ENCODE measurements at regions not wholly inside any gene's neighbourhood (a gene's known extent, or its start where the extent isn't known, plus 50 kb on each side); places are given as distances from the start of the nearest gene placed in this dataset.
A peak's percentile ranks its signal among the peaks of the same experiment; 100 is the strongest.

DNA sequence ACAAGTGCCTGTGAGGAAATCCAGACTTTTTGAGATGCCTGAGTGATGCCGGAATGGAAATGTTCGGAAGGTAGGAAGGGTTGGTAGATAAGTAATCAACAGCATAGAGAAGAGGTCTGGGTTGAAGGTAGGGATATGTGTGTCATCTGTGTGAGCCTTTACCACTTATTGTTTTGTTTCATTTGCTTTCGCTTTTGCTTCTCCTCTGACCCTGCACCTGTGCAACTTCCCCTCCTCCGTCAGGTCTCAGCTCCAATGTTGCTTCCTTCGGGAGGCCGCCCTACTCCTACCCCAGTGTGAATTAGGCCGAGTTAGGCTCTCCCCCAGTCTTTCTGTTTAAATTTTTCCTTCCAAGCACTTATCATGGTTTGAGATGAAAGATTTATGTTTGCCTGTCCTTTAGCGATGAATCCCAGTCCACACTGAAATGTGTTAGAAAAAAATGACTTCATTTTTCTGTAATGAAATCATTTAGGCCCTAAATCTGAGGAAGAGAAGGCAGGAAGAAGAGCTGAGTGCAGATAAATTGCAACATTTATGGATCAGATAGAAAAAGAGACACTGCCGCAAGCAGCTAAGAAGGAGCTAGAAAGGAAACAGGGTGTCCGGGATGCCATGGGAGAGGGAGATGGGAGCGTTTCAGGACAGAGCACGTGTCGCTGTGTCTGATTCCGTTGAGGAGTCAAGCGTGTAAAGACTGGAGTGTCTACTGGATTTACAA lies 139.6 kb upstream of the PELI1 start:
- peak; percentile 57 for DNase-seq (ENCODE audit: low spot score)

- no peak for DNase-seq (ENCODE audit: low spot score)
Observed at GRCh38 chr2:64284751-64285150, 140.5 kb upstream of the PELI1 start.

DNA sequence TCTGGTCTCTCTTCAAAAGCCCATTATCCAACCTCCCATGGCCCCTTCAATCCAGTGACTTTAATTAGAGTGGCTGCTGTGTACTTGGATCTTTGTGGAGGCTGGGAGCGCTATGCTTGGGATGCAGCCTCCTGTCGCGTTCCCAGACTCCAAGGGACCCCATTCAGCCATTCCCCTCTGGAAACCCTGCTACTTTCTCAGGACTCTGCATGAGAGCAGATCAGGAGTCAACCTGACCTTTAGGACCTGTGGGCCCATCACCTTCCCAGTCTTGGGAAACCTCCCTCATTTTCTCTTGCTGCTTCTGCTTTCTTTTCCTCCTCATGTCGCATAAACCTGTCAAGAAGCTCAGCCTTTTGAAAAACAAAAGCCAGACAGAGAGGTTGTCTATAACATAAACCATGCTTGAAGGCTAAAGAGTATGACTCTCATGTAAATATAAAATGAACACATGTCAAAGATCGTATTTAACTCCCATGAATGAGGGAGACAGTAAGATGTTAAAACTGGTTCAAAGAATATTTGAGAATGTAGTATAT lies 143.1 kb upstream of the PELI1 start:
- no peak for DNase-seq (ENCODE audit: low spot score)

DNA sequence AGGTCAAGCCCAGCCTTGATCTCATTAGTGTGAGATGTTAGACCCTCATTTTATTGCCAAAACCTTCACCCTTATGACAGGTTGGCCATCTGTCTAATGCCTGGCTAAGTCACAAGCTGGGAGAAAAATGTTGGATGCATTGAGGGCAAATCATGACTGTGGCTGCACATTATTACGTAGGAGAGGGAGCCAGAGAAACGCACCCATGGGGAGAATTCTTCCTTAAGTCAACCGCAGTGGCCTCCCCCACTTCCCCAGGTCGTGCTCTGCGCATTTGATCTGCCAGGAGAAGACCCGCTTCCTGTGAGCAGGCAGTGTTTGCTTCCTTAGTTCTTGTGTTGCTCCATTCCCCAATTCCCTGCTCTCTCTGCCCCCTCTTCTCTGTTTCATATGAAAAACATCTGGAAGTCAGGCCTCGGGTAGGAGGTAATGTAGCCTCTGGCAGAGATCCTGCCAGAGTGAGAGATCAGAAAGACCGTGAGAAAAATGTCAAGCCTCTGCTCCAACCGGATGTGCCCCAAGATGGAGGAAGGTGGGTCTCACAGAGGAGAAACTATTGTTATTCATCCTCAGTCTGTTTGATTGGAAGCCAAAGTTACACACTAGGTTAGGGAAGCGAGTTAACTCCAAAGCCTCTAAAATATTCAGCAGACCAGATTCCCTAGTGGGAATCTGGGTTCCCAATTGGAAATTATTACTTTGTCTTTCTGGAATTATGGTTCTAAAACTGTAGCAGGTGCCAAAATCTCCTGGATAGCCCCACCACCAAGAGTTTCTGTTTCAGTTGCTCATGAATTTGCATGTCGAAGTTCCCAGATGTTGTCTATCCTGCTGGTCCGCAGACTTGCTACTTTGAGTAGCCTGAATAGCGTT lies 144.3 kb upstream of the PELI1 start:
- DNase-seq (ENCODE audit: low spot score) = no peak

DNA sequence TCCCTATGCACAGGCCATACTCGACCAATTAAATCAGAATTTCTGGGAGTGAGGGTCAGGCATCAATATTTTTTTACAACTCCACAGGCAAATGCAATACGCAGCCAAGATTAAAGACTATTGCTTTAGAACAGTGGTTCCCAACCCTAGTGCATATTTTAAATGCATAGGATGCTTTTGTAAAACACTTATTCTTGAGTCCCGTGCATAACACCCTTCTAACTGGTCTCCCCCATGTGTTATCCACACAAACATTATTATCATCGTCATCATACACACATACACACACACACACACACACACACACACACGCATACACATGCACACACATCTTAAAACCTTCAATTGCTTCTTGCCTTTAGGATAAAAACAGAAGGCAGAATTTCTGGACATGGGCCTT lies 145.0 kb upstream of the PELI1 start:
- DNase-seq (ENCODE audit: low spot score) = no peak

GRCh38 chr2:64289737-64290136 lies 145.5 kb upstream of the PELI1 start:
- no peak for DNase-seq (ENCODE audit: low spot score)

DNA sequence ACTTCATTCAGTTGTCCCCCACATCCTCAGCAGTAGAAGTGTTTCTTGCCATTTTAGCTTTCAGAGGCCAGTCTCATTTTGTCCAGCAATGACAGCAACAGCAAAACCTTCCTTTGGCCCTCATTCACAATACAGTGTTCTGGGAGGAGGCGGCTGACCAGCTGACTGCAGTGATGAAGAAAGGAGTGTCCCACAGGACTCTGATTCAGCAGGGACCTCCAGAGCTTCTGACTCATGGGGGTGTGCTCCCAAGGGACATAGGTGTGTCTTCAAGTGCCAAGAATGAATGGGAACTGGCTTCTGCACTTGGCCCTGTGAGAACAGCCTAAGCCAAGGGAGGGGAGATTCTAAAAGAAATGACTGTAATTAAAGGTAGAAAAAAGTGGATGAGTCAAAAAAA lies 147.0 kb upstream of the PELI1 start:
- no peak for DNase-seq (ENCODE audit: low spot score)

DNA sequence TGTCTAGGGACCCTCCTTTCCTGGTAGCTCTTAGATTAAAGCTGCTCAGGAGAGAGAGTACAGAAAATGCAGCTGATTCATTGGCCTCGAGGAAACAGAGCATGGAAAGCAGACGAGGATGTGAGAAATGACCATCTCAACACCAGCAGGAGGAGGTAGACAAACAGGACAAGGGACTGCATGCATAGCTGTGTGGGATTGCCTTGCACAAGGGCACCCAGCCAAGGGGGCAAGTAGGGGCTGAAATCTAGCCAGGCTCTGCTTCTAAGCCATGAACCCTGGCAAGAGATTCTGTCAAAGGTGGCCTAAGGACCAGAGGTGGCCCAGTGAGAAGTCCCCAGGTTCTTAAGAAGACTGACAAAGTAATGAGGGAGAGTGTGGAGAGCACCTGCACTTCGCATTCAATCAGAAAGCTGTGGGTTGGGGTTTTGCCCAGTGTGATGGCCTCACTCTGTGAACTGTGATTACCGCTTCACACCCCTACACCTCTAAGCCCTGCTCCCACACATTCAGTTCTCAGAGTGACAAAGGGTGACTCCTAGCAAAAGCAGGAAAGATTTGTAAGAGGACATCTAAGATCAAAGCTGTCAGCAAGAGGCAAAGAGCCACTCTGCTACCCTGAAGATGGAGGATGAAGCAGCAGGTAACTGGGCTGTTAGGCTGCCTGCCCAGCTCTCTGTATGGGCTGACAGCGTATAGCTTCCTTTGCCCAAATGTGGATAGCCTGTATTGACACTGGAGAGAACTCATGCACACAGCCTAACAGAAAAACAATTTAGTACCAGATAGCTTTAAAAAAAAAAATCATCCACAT lies 151.3 kb upstream of the PELI1 start:
- DNase-seq (ENCODE audit: low spot score) = no peak

DNA sequence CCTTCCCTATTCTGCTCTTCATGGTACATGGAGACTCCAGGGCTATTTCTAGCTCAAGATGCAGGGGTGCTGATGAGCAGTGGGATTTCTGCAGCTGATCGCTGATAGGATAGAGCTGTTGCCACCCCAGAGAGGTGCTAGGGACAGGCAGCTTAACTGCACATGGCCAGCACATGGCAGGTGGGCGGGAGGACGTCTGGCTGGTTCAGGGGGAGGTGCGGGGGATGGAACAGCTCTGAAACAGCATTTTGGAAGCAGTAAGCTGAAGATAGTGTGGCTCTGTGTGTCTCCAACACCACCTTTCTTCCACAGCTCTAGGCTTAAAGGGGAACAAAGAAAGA lies 151.9 kb upstream of the PELI1 start:
- no peak for DNase-seq (ENCODE audit: low spot score)

DNA sequence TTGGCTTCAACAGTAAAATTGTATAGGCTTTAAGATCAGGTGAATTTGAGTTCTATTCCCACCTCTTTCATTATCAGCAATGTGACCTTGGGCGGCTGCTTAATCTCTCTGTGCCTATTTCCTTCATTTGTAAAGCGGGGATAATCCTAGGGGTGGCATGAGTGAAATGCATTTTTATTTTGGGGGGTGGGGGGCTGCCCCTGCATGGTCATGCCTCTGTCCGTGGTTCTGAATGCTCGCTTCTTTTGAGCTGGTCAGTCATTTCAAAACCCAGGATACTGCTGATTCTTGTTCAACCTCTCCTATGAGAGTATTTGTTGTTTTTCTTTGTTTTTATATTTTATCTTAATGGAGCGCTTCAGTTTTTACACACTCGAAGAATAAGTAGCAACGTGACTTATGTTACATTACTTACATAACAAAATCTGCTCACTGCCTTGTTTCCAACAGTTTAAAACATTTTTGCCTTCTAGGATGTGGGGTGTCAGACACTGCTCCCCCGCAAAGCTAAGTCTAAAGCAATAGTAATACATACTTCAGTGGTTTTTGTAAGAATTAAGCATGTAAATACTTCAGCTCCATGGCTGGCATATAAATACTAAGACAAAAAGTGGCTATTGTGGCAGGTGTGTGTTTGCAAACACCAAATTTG lies 152.6 kb upstream of the PELI1 start:
- no peak for DNase-seq (ENCODE audit: low spot score)

GRCh38 chr2:64298161-64298560 lies 153.9 kb upstream of the PELI1 start:
- no peak for DNase-seq (ENCODE audit: low spot score)

GRCh38 chr2:64300066-64300465 lies 153.9 kb upstream of the LGALSL start:
- no peak for DNase-seq (ENCODE audit: low spot score)

DNA sequence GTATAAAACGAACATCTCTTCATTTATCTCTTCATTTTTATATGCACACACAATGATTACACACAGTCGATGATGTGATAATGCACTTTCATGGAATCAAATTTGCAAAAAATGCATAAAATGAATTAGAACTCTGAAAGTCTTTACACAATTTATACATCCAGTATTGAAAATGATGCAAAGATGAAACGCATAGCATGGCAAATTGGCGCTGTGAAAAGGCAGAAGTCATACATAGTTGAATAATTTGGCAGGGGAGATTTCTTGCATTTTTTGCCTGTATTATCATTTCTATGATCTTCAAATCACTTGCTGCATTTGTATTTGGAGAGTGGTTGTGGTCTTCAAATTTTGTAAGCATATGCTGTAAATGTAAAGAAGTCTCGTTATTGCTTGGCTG lies 150.7 kb upstream of the LGALSL start:
- no peak for DNase-seq (ENCODE audit: low spot score)

DNA sequence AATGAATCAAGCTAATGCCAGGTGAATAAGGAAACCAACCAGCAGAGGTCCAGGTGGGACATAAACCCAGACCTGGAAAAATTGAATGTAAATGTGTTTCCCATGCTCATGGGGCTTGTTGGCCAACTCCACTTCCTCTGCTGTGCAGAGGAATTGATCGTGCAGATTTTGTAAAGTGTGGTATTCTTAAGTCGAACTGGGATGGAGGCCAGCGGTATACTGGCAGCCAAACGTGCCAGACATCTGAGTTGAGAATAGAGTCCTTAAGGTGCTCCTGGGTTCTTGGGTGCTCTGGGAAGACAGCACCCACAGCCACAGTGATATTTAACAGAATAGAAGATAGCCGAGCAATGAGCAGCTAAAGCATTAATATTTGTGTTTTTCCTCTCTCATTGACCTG lies 146.5 kb upstream of the LGALSL start:
- no peak for DNase-seq (ENCODE audit: low spot score)

DNA sequence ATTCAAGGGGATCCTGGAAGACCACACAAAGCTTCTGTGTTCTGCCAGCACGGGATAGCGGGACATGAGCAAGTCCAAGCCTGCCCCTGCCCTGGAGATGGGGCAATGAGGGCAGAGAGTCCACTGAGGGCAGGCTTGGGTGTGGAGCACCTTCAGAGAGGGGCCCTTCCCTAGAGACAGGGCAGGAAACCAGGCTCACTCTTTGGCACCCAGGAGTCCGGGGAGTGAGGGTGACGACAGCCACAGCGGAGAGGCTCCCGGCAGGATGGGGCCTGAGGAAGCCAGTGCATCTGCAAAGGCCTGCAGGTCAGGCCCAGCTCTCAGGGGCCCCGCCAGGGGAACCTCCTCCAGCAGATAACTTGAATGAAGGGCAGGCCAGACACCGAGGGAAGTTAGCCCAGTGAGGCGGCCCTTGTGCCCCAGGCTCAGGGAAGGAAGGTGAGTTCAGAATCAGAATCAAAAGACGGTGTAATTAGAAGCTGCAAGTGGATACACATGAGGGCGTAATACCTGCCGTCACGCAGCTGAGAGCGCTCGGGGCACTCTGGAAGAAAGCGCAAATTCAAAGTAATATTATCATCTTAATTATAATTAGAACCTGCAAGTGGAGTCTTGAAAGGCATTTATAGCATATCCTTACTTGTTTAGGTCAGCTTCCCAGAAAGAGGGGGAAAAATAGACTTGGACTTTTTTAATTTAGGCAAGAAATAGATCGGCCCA lies 142.6 kb upstream of the LGALSL start:
- no peak for DNase-seq (ENCODE audit: low spot score)

- DNase-seq (ENCODE audit: low spot score) = no peak
Observed at GRCh38 chr2:64311948-64312621, 141.9 kb upstream of the LGALSL start.

- DNase-seq (ENCODE audit: low spot score) = no peak
Observed at GRCh38 chr2:64312622-64313397, 141.2 kb upstream of the LGALSL start.

- no peak for DNase-seq (ENCODE audit: low spot score)
Observed at GRCh38 chr2:64313398-64313723, 140.6 kb upstream of the LGALSL start.

GRCh38 chr2:64315291-64315960 lies 138.5 kb upstream of the LGALSL start:
- DNase-seq (ENCODE audit: low spot score) = no peak
